ENCODE measurements at regions not wholly inside any gene's neighbourhood (a gene's known extent, or its start where the extent isn't known, plus 50 kb on each side); places are given as distances from the start of the nearest gene placed in this dataset.

- POLR2A ChIA-PET = no interaction called here
- FAIRE-seq (no peak), ATAC-seq (no peak), DNase-seq (ENCODE audit: low read depth in 1 of 2, low spot score in 1 of 2) (no peak)
- H3K4me3 ChIP-seq = no peak overlapping the region
- no peak for TF ChIP-seq HEYL (CRISPR knock-in tag; IDR thresholded peaks at IDR 0.05)
- TF ChIP-seq PBX3 (IDR thresholded peaks at IDR 0.05) = no peak
- no peak for TF ChIP-seq GATA3 (IDR thresholded peaks at IDR 0.05; ENCODE audit: borderline replicate concordance)
- no peak for TF ChIP-seq ZC3H11A (IDR thresholded peaks at IDR 0.05)
- TF ChIP-seq MAZ (IDR thresholded peaks at IDR 0.05; ENCODE audit: borderline replicate concordance, low read depth, low read length) = no peak
- no peak for TF ChIP-seq NR3C1 (IDR thresholded peaks at IDR 0.05)
- no peak for TF ChIP-seq USF2 (IDR thresholded peaks at IDR 0.05)
- no peak for TF ChIP-seq RAD21 (conservative IDR thresholded peaks at IDR 0.05 in 1 of 2, IDR thresholded peaks at IDR 0.05 in 1 of 2)
- TF ChIP-seq POLR2AphosphoS2 (conservative IDR thresholded peaks at IDR 0.05; ENCODE audit: low read length) = no peak
- H3K4me2 ChIP-seq = no peak overlapping the region
- H3K9me3 ChIP-seq = no peaks in the 10 kb centered on the region
- no peak overlapping the region for H3K27ac ChIP-seq
- CTCF ChIA-PET = no interaction called here
- no peaks in the 10 kb centered on the region for H3K4me1 ChIP-seq
- WGBS (ENCODE audit: missing lambda C conversion rate) = no CpG with 5 or more reads among the region's 3 CpGs
Observed at GRCh38 chr6:62764841-62765240, 446.4 kb upstream of the FKBP1C start.

GRCh38 chr6:62763125-62763912 is 447.9 kb upstream of the FKBP1C start:
- POLR2A ChIA-PET = no interaction called here
- ATAC-seq (no peak), DNase-seq (ENCODE audit: low read depth in 1 of 2, low spot score in 1 of 2) (no peak), FAIRE-seq (no peak)
- Histone ChIP-seq H3K4me2 (no peak overlapping the region), H3K9me3 (no peaks in the 10 kb centered on the region), H3K27ac (no peak overlapping the region), H3K4me3 (no peak overlapping the region), H3K4me1 (no peaks in the 10 kb centered on the region)
- TF ChIP-seq MAZ (IDR thresholded peaks at IDR 0.05; ENCODE audit: borderline replicate concordance, low read depth, low read length) = no peak
- 56% methylated on average over 2 of the region's 2 CpGs for WGBS (ENCODE audit: missing lambda C conversion rate)
- CTCF ChIA-PET = no interaction called here

GRCh38 chr6:62746968-62747367 is 460.9 kb upstream of the KHDRBS2 start:
- CTCF ChIA-PET = no interaction called here

GRCh38 chr6:62746161-62746560 is 460.1 kb upstream of the KHDRBS2 start:
- ChIA-PET POLR2A (no interaction called here), CTCF (no interaction called here)
- no peak for FAIRE-seq
- Histone ChIP-seq H3K9me3 (no peaks in the 10 kb centered on the region), H3K27ac (no peak overlapping the region), H3K4me2 (no peak overlapping the region), H3K4me3 (no peak overlapping the region), H3K4me1 (no peaks in the 10 kb centered on the region)
- TF ChIP-seq JUNB (IDR thresholded peaks at IDR 0.05) = no peak
- TF ChIP-seq USF2 (IDR thresholded peaks at IDR 0.05) = no peak
- TF ChIP-seq NPAS2 (CRISPR knock-in tag; IDR thresholded peaks at IDR 0.05; ENCODE audit: borderline replicate concordance) = no peak
- TF ChIP-seq E2F6 (IDR thresholded peaks at IDR 0.05; ENCODE audit: borderline replicate concordance, low read depth) = no peak
- TF ChIP-seq CTCF (IDR thresholded peaks at IDR 0.05) = no peak
- no peak for TF ChIP-seq KDM1A (IDR thresholded peaks at IDR 0.05; ENCODE audit: low read depth)
- no peak for TF ChIP-seq NR3C1 (IDR thresholded peaks at IDR 0.05)
- no peak for TF ChIP-seq RFX5 (IDR thresholded peaks at IDR 0.05)
- TF ChIP-seq FOXS1 (CRISPR knock-in tag; IDR thresholded peaks at IDR 0.05) = no peak
- TF ChIP-seq CHD4 (IDR thresholded peaks at IDR 0.05; ENCODE audit: borderline replicate concordance) = no peak
- no peak for TF ChIP-seq HOXB13 (CRISPR knock-in tag; IDR thresholded peaks at IDR 0.05; ENCODE audit: low read depth)
- no peak for TF ChIP-seq MAZ (IDR thresholded peaks at IDR 0.05; ENCODE audit: borderline replicate concordance, low read depth, low read length)
- TF ChIP-seq TP53 (CRISPR knock-in tag; IDR thresholded peaks at IDR 0.05) = no peak
- ATAC-seq = no peak
- DNase-seq (ENCODE audit: low read depth in 1 of 2, low spot score in 1 of 2) = no peak

More at GRCh38 chr6:62746968-62747367, 460.9 kb upstream of the KHDRBS2 start:
- Histone ChIP-seq H3K27ac (no peak overlapping the region), H3K4me3 (no peak overlapping the region), H3K9me3 (no peaks in the 10 kb centered on the region), H3K4me2 (no peak overlapping the region), H3K4me1 (no peaks in the 10 kb centered on the region)
- TF ChIP-seq POLR2AphosphoS2 (conservative IDR thresholded peaks at IDR 0.05; ENCODE audit: low read length) (no peak), EHF (CRISPR knock-in tag; IDR thresholded peaks at IDR 0.05) (no peak), NFE2L2 (conservative IDR thresholded peaks at IDR 0.05; ENCODE audit: low read length) (no peak), RFX5 (IDR thresholded peaks at IDR 0.05) (no peak), BHLHE40 (IDR thresholded peaks at IDR 0.05; ENCODE audit: low read depth, low read length) (no peak), FOSB (CRISPR knock-in tag; IDR thresholded peaks at IDR 0.05) (no peak), HOXB5 (CRISPR knock-in tag; IDR thresholded peaks at IDR 0.05) (no peak)
- ATAC-seq = no peak
- WGBS (ENCODE audit: missing lambda C conversion rate) = 36% methylated on average over 1 of the region's 1 CpG
- no peak for DNase-seq (ENCODE audit: low read depth in 1 of 2, low spot score in 1 of 2)
- POLR2A ChIA-PET = no interaction called here
- FAIRE-seq = no peak
